ENCODE measurements at regions not wholly inside any gene's neighbourhood (a gene's known extent, or its start where the extent isn't known, plus 50 kb on each side); places are given as distances from the start of the nearest gene placed in this dataset.

- no peak for TF ChIP-seq CTCF (IDR thresholded peaks at IDR 0.05)
- no peak for TF ChIP-seq POLR2AphosphoS5 (IDR thresholded peaks at IDR 0.05)
Measured at GRCh38 chr13:52926971-52927370, 78.5 kb upstream of the PCDH8 start.
